ENCODE measurements at regions not wholly inside any gene's neighbourhood (a gene's known extent, or its start where the extent isn't known, plus 50 kb on each side); places are given as distances from the start of the nearest gene placed in this dataset.
"Not testable (repeated sequence)": the region's sequence is repeated elsewhere in the genome, so short reads cannot be mapped to it uniquely, and the experiment has no call there.

- not testable (repeated sequence) for DNase-seq (ENCODE audit: low read depth)
Measured at GRCh38 chr5:34187441-34187840, 144.4 kb upstream of the C1QTNF3 start.

GRCh38 chr5:34188001-34188822, 145.2 kb upstream of the C1QTNF3 start:
- peak; percentile 61 for DNase-seq (ENCODE audit: low read depth)
- not testable (repeated sequence) for H3K4me3 ChIP-seq (ENCODE audit: low read length)
- TF ChIP-seq, protein P1, sequence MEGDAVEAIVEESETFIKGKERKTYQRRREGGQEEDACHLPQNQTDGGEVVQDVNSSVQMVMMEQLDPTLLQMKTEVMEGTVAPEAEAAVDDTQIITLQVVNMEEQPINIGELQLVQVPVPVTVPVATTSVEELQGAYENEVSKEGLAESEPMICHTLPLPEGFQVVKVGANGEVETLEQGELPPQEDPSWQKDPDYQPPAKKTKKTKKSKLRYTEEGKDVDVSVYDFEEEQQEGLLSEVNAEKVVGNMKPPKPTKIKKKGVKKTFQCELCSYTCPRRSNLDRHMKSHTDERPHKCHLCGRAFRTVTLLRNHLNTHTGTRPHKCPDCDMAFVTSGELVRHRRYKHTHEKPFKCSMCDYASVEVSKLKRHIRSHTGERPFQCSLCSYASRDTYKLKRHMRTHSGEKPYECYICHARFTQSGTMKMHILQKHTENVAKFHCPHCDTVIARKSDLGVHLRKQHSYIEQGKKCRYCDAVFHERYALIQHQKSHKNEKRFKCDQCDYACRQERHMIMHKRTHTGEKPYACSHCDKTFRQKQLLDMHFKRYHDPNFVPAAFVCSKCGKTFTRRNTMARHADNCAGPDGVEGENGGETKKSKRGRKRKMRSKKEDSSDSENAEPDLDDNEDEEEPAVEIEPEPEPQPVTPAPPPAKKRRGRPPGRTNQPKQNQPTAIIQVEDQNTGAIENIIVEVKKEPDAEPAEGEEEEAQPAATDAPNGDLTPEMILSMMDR (IDR thresholded peaks at IDR 0.05; ENCODE audit: insufficient read depth, low read depth, low read length, missing control alignments), result peak; percentile 45

More at GRCh38 chr5:34187441-34187840, 144.4 kb upstream of the C1QTNF3 start:
- not testable (repeated sequence) for H3K4me3 ChIP-seq (ENCODE audit: low read length)

GRCh38 chr5:34189246-34189645, 146.2 kb upstream of the C1QTNF3 start:
- H3K4me3 ChIP-seq (ENCODE audit: low read length); DNase-seq (ENCODE audit: low read depth): not testable (repeated sequence)

GRCh38 chr5:34189752-34190411, 146.9 kb upstream of the C1QTNF3 start:
- peak; percentile 27 for DNase-seq (ENCODE audit: low read depth)
- H3K4me3 ChIP-seq (ENCODE audit: low read length), result not testable (repeated sequence)

DNA sequence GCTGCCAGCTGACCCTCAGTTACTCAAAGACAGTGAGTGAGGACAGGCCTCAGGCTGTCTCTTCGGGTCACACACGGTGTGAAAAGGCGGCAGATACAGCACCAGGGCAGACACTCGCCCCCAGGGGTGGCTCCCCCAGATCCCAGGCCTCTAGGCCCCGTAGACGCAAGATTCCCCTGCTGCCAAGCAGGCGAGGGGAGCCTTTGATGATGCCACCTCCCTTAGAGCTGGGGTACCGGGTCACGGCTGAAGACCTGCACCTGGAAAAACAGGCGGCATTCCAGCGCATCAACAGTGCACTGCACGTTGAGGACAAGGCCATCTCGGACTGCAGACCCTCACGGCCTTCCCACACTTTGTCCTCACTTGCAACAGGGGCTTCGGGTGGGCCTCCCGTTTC, 147.5 kb upstream of the C1QTNF3 start:
- peak; percentile 2 for DNase-seq (ENCODE audit: low read depth)
- H3K4me3 ChIP-seq (ENCODE audit: low read length), result not testable (repeated sequence)

- H3K4me3 ChIP-seq (ENCODE audit: low read length), result not testable (repeated sequence)
- DNase-seq (ENCODE audit: low read depth), result peak; percentile 0
Measured at GRCh38 chr5:34191279-34191744, 148.3 kb upstream of the C1QTNF3 start.

- H3K4me3 ChIP-seq (ENCODE audit: low read length), result not testable (repeated sequence)
- DNase-seq (ENCODE audit: low read depth), result peak; percentile 9
Measured at GRCh38 chr5:34192064-34192922, 149.3 kb upstream of the C1QTNF3 start.

DNA sequence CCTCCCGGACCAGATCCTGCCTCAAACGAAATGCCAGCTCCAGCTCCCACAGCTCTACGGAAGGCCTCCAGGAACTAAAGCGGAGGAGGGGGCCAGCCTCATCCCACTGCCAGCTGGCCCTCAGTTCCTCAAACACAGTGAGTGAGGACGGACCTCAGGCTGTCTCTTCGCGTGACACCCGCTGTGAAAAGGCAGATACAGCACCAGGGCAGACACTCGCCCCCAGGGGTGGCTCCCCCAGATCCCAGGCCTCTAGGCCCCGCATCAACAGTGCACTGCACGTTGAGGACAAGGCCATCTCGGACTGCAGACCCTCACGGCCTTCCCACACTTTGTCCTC, 149.9 kb upstream of the C1QTNF3 start:
- not testable (repeated sequence) for DNase-seq (ENCODE audit: low read depth); H3K4me3 ChIP-seq (ENCODE audit: low read length)

DNA sequence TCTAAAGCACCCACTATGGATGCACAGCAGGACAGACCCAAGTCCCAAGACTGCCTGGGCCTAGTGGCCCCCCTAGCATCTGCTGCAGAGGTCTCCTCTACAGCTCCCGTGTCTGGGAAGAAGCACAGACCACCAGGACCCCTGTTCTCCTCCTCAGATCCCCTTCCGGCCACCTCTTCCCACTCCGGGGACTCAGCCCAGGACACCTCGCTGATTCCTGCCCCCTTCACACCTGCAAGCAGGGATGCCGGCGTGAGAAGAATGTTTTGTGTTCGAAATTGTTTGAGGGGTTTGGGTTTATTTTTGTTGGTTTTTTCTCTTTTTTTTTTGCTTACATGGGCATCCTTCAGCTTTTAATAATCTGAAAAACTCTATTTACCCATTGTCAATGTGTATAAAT, 150.3 kb upstream of the C1QTNF3 start:
- not testable (repeated sequence) for H3K4me3 ChIP-seq (ENCODE audit: low read length); DNase-seq (ENCODE audit: low read depth)

DNA sequence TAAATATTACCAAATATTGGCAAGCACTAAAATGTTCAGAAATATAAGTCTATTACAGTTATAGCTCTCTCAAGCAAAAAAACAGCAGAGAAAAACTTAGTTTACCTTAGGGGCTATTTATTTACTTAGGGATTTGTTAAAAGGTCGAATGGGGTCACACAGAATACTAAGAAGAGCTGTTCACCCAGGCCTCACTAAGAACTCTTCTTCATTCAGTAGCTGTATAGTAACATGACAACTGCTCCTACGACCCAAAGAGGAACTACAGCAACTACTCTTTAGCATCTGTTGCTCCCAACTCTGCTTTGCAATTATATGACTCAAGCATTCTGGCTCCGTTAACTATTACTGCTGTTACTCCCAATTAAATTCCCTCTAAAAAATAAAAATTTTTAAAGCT, 150.8 kb upstream of the C1QTNF3 start:
- H3K4me3 ChIP-seq (ENCODE audit: low read length), result not testable (repeated sequence)
- peak; percentile 15 for DNase-seq (ENCODE audit: low read depth)

GRCh38 chr5:34196091-34196490, 153.1 kb upstream of the C1QTNF3 start:
- H3K4me3 ChIP-seq (ENCODE audit: low read length); DNase-seq (ENCODE audit: low read depth): not testable (repeated sequence)

- DNase-seq (ENCODE audit: low read depth), result not testable (repeated sequence)
Measured at GRCh38 chr5:34205347-34205746, 162.3 kb upstream of the C1QTNF3 start.

GRCh38 chr5:34217386-34217785, 174.4 kb upstream of the C1QTNF3 start:
- not testable (repeated sequence) for H3K4me3 ChIP-seq (ENCODE audit: low read length)
- DNase-seq (ENCODE audit: low read depth), result peak; percentile 57

More at GRCh38 chr5:34205347-34205746, 162.3 kb upstream of the C1QTNF3 start:
- H3K4me3 ChIP-seq (ENCODE audit: low read length), result not testable (repeated sequence)

DNA sequence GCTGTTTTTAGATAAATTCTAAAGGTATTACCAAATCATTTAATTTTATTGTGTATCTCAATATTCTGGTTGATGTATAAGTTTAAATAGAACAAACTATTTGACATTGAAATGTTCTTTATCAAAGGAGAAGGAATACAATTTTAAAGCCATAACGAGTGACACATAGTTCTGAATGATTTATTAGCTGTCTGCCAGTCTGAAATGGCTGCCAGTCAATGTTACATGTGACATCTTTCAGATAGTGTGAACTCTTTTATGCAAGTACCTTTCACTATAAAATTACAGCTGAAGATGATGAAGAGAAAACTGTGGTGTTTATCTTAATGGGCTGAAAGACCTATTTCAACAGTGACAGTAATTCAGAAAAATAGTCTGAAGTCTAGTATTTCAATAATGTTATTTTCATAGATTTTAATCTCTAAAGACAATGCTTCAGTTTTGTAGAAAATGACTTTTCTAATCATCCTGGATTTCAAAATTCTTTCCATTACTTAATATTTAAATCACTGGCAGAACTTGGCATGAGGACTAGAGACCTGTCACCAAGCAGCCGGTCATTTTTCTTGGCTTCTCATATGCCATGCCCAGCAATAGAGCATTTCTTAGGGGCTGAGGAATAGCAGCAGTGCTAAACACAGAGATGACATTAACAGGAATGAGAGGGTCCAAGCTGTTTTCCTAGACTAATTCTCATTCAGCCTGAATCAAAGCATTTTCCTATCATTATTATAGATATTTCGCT, 178.5 kb upstream of the C1QTNF3 start:
- H3K4me3 ChIP-seq (ENCODE audit: low read length); DNase-seq (ENCODE audit: low read depth): not testable (repeated sequence)

GRCh38 chr5:34223158-34223557, 180.1 kb upstream of the C1QTNF3 start:
- not testable (repeated sequence) for H3K4me3 ChIP-seq (ENCODE audit: low read length); DNase-seq (ENCODE audit: low read depth)

- H3K4me3 ChIP-seq (ENCODE audit: low read length); DNase-seq (ENCODE audit: low read depth): not testable (repeated sequence)
Measured at GRCh38 chr5:34230402-34230801, 187.4 kb upstream of the C1QTNF3 start.

GRCh38 chr5:34243802-34244201, 200.8 kb upstream of the C1QTNF3 start:
- DNase-seq (ENCODE audit: low read depth), result not testable (repeated sequence)
- peak overlapping the region; percentile 35 for H3K4me3 ChIP-seq (ENCODE audit: low read length)

Measured in epithelial cell of esophagus (primary cell).